ENCODE measurements at regions not wholly inside any gene's neighbourhood (a gene's known extent, or its start where the extent isn't known, plus 50 kb on each side); places are given as distances from the start of the nearest gene placed in this dataset.

- H3K4me3 ChIP-seq (ENCODE audit: low read depth, low read length), result no peak overlapping the region
- no peak for DNase-seq (ENCODE audit: low read depth)
- no peak for TF ChIP-seq CTCF (conservative IDR thresholded peaks at IDR 0.05; ENCODE audit: low read depth, low read length)
Observed at GRCh38 chr15:69793431-69793780, 304.3 kb downstream of the TLE3 start.

- no peak overlapping the region for H3K4me3 ChIP-seq (ENCODE audit: low read depth, low read length)
- TF ChIP-seq CTCF (conservative IDR thresholded peaks at IDR 0.05; ENCODE audit: low read depth, low read length), result no peak
- DNase-seq (ENCODE audit: low read depth), result no peak
Observed at GRCh38 chr15:69793781-69794451, 303.8 kb downstream of the TLE3 start.

GRCh38 chr15:69794645-69795469 lies 302.9 kb downstream of the TLE3 start:
- no peak overlapping the region for H3K4me3 ChIP-seq (ENCODE audit: low read depth, low read length)
- no peak for TF ChIP-seq CTCF (conservative IDR thresholded peaks at IDR 0.05; ENCODE audit: low read depth, low read length)
- peak; percentile 53 for DNase-seq (ENCODE audit: low read depth)

- no peak for DNase-seq (ENCODE audit: low read depth)
- H3K4me3 ChIP-seq (ENCODE audit: low read depth, low read length), result no peak overlapping the region
- no peak for TF ChIP-seq CTCF (conservative IDR thresholded peaks at IDR 0.05; ENCODE audit: low read depth, low read length)
Observed at GRCh38 chr15:69795601-69796000, 302.1 kb downstream of the TLE3 start.

- DNase-seq (ENCODE audit: low read depth), result no peak
- no peak for TF ChIP-seq CTCF (conservative IDR thresholded peaks at IDR 0.05; ENCODE audit: low read depth, low read length)
Observed at GRCh38 chr15:69797051-69797595, 300.6 kb downstream of the TLE3 start.

GRCh38 chr15:69797615-69798014 lies 300.1 kb downstream of the TLE3 start:
- no peak overlapping the region for H3K4me3 ChIP-seq (ENCODE audit: low read depth, low read length)
- DNase-seq (ENCODE audit: low read depth), result no peak
- no peak for TF ChIP-seq CTCF (conservative IDR thresholded peaks at IDR 0.05; ENCODE audit: low read depth, low read length)

More at GRCh38 chr15:69797051-69797595, 300.6 kb downstream of the TLE3 start:
- no peak overlapping the region for H3K4me3 ChIP-seq (ENCODE audit: low read depth, low read length)

Measured in epithelial cell of proximal tubule (primary cell).